ENCODE measurements at regions not wholly inside any gene's neighbourhood (a gene's known extent, or its start where the extent isn't known, plus 50 kb on each side); places are given as distances from the start of the nearest gene placed in this dataset.

DNA sequence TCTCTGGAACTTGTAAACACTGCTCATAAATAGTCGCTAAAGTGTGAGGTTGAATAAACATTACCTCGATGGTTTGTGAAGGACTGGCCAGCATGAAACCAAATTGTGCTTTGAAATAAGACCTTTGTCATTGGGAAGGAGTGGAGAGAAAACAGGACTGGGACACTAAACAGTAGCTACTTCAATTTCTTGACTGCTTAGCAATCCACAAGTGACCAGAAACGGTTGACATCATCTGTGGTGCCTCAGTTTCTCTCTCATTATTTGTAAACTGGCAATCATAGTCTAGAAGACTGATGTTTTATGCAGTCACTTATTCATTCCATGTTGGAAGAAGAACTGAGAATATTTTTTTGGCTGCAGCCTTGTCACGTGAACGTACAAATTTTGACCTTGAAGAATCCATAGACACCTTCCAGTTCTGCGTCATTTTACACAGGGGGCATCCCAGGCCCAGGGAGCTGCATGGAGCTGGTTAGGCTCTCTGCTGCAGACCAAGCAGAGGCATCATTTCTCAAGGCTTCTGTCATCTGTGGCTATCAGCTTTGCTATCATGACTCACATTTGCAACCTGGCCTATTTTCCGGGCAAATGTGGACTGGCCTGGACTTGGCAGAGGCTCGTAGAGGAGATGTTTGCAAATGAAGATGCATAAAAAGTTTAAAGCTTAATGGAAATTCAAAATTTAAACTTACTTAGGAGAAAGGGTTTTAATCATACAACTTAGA is 391.8 kb downstream of the FGF9 start:
- no peak for FAIRE-seq

DNA sequence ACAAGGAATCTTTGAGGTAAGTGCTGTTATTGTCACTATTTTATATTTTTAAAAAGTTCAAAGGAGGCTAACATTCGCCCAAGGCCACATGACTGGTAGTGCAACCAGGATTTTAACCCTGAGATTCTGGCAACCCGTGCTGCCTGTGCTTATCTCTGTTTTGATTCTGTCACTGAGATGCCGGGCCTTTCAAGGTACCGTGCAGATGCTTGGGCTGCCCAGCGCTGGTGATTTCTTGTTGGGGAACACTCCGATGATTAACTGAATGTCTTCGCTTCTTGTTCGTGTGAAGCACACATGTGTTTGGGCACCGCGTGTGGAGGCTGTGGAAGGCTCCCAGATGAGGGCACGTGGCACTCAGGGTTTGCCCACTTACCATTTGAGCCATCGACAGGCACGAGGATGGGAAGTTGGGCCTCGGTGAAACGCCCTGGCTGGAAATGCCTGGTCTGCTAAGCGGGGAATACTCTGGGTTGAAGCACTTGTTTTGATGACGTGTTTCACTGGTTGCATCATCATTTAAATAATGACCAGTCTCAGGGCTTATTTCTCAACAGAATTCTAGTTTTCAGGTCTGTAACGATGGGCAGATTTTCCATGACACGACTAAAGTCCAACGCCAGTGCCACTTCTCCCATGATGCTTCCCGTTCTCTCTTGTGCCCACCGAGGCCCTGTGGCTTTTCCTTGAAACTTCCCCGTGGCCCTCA is 392.7 kb downstream of the FGF9 start:
- FAIRE-seq, result no peak

DNA sequence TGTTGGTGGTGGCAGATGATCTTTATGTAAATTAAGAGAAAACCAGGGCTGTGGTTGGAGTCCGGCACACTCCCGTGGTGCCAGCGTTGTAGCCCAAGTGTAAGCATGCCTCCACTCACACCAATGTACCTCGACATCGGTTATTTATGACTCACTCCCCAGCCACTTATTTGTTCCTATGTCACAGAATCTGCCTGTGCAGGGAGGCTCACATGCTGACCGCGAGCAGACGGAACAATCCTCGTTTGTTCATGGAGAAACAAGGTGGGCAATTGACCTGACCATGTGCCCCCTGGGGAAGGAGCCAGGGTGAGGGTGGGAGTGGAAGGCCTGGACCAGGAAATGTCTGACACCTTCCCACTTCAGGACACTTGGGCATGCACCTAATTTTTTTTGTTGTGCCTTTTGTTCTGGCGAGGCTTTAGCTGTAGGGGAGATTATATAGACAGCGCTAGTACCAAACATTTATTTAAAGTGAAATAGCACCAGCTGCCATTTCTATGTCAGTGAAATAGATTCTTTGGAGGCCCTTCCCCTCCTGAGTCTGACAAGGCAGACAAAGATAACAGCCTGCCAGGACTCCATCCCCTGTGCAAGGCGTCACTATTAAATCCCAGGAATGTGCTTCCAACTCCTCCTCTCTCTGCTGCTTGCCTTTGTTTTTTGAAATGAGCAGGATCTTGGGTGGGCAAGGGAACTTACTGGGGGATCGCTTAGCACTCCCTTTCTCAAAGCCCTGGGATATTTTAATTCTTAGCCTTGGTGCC is 394.2 kb downstream of the FGF9 start:
- FAIRE-seq, result no peak

DNA sequence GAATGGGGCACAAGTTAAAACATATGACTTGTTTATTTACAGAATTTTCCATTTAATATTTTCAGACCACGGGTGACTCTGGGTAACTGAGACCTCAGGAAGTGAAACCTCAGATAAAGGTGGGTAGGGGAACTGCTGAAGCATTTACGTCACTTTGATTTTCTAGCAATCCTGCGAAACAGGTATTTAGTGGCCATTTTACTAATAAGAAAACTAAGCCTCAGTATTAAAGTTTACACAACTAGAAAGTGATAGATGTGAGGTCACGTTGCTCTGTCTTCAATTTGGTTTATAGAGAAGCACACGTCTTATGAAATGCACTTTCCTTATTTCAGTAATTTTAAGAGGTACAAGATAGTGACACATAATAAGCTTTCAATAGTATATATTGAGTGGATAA is 402.8 kb downstream of the FGF9 start:
- FAIRE-seq, result no peak

DNA sequence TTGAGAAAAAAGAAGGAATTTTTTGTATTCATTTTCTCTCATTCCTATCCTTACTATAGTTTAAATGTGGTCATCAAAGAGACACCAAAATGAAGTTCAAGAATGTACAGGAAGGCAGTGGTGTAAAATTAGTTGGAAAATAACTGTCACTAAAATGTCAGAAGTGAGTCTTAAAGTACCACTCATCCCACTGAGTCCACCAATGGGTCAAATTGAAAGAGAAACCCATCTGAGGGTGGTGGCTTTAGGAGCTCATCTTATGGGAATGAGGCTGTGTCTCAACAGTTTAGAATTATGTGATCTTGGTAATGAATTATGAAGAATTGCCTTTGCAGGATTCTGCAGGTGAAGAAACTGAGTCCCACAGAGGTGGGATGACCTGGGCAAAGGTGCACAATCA is 403.5 kb downstream of the FGF9 start:
- no peak for FAIRE-seq

DNA sequence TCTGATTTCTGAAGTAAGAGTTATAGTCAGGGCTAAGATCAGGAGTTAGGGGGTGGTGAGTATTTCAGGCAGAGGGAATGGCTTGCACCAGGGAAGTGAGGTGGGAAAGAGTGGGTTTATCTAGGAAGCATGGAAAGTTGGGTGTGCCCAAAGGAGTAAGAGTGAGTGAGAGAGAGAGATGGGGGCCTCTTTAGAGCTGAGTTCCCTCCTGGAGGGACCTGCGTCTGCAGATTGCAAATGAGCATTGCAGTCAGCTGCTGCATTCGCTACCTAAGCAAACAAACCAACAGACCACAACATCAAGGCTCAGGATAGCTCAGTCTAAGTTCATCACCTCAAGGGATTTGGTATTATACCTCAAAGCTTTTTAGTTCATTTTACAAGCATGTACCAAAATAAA is 405.8 kb downstream of the FGF9 start:
- no peak for FAIRE-seq

DNA sequence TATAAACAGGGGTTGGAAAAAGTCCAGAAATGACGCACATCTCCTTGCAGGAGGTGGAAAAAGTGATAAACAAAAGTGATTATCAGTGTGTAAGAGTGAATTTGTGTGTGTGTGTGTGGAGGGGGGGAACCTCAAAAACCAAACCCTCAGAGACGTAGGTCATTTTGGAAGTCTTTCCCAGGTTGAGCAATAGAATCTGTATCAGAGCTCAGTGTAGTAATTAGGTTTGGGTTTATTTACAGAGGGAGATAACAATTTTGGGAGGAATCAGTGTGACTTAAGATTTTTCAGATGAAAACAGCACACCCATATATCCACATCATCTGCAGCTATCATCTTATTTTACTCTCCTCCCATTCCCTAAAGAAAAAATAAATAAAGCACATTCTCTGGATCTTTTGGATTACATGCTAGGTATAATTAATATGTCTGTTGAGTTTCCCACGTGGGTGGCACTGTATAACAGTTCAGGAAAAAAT is 406.4 kb downstream of the FGF9 start:
- no peak for FAIRE-seq

DNA sequence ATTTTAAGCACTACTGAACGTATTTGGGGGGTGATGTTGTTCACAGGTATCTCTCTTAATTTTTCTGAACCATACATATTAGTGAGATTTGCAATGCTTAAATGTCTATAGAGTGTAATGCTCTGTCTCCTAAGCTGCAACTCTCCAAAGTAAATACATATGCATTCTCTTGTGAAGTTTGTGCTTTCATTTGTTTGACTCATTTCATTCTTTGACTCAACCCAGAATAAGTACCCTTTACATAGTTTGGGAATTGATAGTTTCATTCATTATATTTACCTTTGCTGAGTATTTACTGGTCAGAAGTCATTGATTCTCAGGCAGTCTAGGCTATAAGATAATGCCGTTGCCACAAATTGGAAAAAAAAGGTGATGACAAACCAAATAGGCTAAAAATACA is 406.9 kb downstream of the FGF9 start:
- no peak for FAIRE-seq

DNA sequence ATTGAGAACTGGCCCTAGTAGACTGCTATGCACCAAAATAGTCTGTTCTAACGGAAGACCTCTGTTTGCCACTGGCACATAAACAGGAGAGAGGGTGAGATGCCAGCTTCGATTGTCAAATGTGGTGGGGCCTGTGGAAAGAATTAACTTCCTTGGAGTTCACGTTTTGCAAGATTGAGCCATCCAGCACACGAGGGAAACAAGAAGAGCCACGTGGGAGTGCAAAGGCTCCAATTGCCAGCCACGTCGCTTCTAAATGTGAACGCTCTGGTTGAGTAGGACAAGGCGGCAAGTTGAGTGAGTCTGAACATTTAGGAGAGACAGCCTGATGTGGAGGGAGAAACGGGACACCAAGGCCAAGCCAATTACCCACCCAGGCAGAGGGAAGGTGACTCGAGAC is 409.1 kb downstream of the FGF9 start:
- no peak for FAIRE-seq

DNA sequence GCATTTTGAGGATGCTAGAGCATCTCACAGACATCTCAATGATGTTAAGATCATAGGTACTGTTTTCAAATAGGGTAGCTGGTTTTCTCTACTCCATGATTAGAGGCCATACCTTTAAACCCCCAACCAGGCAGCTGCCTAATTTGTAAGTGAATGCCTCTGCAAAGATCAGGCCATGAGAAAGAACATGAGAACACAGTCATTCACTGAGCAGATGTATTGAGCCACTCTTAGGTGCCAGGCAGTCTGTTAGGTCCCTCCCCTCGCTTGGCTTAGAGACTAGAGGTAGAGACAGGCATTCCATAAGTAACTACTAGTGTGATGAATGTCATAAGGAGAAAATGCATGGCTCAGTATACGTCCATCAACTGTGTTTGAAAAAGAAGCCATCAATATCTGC is 410.0 kb downstream of the FGF9 start:
- no peak for FAIRE-seq

DNA sequence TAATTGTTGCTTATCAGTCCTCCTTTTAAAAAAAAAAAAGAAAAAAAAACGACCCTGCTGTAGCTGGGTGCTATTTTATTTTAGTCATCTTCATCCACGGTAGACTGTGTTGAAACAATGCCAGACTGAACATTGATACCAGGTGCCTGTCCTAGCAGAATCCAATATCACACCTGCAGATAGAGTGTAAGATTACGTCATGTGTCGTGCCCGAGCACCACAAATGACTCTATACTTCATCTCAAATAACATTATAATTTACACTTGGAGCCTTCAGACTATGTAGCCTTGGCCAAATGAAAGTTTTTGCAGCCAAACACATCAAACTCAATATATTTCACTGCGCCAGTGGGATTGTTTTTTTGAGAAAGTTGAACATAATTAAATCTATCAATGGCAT is 410.6 kb downstream of the FGF9 start:
- FAIRE-seq, result no peak

DNA sequence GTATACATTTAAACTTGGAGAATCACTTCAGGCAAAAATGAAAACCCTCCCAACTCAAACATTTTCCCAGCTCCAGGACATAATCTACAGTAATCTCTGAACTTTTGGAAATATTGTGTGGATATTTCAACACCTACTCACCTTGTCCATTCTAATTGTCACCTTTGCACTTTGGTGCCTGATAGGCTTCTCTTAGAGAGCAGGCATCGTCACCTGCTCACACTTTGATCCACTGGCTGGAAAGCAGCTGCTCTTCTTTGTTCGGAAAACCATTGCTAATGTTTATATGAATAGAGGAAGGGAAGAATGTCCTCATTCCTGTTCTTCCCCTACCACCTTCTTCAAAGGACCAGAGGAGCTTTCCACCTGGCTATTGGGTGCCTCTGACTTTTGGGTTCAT is 411.2 kb downstream of the FGF9 start:
- no peak for FAIRE-seq

DNA sequence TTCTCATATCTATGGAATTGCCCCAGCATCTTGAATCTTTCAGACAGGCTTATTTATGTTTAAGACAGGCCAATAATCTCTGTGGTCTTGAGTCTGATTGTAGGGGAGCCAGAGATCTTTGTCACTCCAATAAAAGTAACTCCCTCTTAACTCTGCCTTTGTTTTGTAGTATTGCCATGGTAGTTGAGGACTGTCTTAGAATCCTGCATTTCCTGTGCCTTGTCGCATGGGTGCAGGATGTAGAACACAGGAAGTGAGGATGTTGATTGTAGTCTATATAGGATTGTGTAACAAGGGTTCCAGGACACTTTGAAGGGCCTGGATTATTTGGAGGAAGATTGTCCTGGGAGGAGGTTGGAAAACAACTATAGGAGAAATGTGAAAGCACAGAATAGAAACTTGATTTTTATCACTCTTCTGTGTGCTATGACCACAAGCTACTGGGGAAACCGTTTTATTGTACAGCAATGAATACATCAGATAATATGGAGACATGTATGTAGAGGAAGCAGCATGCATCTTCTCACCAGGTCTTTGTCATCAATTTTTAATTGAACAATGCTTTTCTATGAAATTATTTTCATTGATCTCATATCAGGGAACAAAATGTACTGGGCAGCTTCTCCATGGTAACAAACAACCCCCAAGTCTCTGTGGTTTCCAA is 411.7 kb downstream of the FGF9 start:
- FAIRE-seq, result no peak

DNA sequence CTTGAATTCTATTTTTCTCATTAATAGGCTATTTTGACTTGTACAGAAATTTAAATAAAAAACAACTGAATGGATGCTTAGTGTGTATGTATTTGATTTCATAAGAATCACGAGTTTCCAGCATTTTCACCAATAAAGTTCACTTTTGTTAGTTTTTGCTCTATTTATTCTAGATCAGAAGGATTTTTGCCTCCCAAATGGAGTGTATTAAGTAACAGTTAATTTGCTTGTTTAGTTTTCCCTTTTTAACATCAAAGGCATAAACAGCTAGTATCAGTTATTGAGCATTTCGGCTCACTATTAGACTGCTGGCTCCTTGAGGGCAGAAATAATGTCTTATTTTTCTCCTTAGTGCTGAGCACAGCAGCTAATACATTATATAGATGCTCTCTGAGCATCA is 414.1 kb downstream of the FGF9 start:
- FAIRE-seq, result no peak

DNA sequence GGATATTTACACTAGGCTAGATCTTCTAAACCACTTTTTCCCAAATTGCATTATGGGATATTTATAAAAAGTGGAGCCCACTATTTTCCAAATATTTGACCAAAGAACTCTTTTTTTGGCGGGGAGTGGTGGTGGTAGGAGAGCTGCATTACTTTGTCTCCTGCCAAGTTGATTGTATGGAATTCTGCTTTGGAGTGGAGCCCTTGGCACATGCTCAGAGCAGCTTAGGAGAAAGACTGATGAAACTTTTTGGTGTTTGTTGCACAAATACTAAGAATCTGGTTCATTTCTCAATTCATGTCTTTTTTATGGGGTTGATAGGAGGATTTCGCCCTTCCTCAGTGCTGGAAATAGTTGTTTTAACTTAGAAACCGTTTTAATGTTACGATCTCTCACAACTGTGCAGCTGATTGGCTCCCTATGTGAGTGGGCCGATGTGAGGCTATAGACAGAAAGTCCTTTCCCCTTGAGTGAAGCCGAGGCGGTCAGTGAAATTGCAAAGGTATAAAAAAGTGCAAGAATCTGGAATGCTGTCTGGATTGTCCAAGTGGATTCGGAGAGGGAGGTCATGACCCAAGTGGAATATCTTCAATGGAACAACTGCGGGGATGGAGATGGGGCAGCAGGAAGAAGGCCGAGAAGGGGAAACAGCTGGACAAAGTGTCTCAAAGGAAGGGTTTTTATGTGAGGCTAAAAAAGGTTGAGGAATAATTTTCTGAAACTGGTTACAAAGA is 415.9 kb downstream of the FGF9 start:
- no peak for FAIRE-seq

DNA sequence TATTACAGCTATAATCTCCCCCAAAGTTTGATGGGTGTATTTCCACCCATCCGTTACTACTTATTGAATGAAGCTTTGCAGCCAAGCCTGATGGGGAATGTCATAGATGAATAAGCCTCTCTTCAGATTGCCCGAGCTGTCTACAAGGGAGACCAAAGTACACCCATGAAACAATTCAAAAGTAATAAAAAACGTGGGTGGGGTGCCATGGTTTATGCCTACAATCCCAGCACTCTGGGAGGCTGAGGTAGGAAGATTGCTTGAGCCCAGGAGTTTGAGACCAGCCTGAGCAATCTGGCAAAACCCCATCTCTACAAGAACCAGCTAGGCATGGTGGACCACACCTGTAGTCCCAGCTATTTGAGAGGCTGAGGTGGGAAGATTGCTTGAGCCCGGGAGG is 419.2 kb downstream of the FGF9 start:
- FAIRE-seq, result no peak

DNA sequence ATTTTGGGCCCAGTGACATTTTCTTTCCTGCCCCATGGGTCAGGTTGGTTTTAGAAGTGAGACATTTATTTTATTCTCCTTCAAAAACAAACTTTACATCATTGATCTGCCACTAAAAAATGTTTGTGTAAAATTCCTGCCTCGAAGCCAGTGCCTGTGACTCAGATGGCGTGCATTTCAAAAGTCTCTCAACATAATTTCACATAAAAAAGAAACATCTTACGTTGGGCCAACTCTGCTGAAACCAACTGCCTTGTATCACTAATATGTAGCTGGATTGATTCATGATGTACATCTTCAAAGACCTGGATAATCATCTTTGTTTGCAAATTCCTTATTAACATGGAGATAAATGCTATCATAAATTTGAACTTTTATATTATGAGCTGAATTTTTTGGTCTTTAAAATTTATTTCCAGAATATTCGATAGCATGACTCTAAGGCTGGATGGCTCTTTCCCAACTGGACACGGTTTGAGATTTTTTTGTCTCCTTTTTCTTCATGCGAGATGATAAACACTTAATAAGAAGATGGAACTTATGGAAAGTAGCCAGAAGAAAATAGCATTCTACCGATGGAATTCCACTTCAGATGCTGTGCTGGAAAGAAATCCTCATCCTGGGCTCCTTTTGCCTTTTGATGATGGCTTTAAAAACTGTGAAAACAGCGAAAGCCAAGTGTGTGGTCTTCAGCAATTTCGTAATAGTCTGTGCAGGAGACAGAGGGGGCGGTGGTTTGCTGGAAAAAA is 420.5 kb downstream of the FGF9 start:
- FAIRE-seq, result no peak

DNA sequence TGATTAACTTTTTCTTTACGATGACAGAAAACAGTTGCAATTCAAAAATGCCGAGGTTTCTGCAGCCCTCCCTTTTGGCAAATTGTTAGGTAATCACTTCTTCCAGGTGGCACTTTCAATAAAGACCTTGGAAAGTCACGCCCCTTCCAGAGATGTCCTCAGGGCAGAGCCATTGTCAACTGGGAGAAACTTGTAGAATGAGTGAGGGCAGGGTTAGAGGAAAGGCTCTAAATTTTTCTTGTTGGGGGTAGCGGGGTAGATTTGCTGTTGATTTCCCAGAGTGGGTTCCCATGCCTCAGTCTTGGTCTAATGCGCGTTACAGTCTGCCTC is 421.1 kb downstream of the FGF9 start:
- FAIRE-seq, result no peak

DNA sequence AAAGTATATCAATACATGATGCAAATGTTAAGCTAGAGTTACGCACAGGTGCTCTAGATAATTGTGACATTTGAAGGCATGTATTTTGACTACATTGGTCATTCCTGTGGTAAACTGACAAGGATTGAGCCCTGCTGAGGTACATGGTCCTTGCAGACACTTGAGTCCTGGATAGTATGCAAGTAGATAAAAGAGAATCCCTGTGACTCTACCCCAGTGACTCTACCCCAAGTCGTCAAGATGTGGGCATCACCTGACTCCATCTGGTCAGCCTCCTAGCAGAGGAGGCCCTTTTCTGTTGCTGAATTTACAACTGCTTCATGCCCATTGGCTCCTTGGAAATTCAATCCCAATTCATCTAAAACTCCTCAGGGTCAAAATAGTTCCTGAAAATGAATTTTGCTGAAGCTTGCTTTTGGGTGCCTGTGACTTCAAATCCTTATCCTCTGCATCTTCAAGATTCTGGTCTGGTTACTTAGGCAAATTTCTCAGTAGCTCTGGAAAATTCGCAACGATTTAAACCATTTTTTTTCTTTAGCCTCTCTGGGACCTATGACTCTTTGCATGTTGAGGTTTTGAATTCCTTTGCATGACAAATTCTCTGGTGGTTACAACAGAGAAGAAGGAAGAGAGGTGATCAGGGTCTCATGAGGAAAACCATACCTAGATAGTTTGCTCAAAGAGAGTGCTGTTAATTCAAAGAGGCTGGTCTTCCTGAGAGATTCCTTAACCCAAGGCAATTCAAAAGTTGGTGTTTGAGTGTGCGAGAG is 422.1 kb downstream of the FGF9 start:
- FAIRE-seq, result no peak

DNA sequence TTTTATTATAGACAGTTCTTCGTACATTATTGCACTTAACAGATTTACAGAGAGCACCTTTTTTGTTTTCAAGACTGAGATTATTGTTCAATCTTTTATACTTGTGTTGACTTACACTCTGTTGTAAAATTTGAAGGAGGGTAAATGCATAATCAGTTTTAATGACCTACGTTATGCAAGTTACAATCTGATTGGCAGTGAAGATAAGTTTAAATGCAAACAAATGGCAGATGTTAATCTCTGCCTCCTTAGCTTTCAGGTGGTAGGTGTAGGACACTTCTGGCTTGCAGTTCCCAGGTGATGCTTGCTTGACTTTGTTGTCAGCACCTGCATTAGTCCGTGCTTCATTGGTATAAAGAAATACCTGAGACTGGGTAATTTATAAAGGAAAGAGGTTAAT is 424.9 kb downstream of the FGF9 start:
- no peak for FAIRE-seq

DNA sequence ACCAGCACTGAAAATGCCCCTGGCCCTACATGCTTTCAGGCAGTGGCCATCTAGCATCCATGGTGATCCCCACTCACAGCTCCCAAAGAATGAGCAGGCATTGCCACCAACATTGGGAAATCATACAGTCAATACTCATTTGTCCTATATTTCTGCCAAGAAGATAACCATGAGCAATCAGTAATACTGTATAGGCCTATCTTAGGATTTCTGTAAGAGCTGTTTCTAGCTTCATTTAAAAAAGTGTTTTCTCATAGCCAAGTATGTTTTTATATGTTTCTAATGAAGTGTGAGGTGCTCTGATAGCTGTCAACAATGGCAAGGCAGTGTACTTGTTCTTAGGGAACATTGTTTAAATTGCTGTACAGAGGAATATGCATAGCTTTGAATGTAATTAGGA is 428.7 kb downstream of the FGF9 start:
- FAIRE-seq, result no peak

All from colon (tissue), 2 donors.